Urothelium cell line (cell line): ENCODE measurements at regions not wholly inside any gene's neighbourhood (a gene's known extent, or its start where the extent isn't known, plus 50 kb on each side); places are given as distances from the start of the nearest gene placed in this dataset.

ENCODE experiments used
- DNase-seq: peaks from one replicate; pipeline ENCODE4 v3.0.0; 2011; ENCODE audit warnings: low spot score, mixed read lengths
- FAIRE-seq: peaks from 2 replicates; lab custom pipeline; 2011; peaks lifted over from hg19 to GRCh38; lab: Jason Lieb, UNC

GRCh38 chr7:12119620-12120303 lies 91.3 kb upstream of the TMEM106B start:
- DNase-seq (no peak), FAIRE-seq (no peak)

GRCh38 chr7:12120632-12121031 lies 90.5 kb upstream of the TMEM106B start:
- FAIRE-seq, result no peak

GRCh38 chr7:12123172-12123571 lies 87.9 kb upstream of the TMEM106B start:
- DNase-seq, result no peak
- no peak for FAIRE-seq

More at GRCh38 chr7:12120632-12121031, 90.5 kb upstream of the TMEM106B start:
- DNase-seq, result no peak

- FAIRE-seq (no peak), DNase-seq (no peak)
Measured at GRCh38 chr7:12124028-12124427, 87.1 kb upstream of the TMEM106B start.

GRCh38 chr7:12127455-12127854 lies 83.6 kb upstream of the TMEM106B start:
- DNase-seq, result no peak
- no peak for FAIRE-seq

- DNase-seq, result no peak
Measured at GRCh38 chr7:12130609-12131008, 80.5 kb upstream of the TMEM106B start.

GRCh38 chr7:12131122-12131521 lies 80.0 kb upstream of the TMEM106B start:
- DNase-seq (no peak), FAIRE-seq (no peak)

More at GRCh38 chr7:12130609-12131008, 80.5 kb upstream of the TMEM106B start:
- FAIRE-seq, result no peak

GRCh38 chr7:12133865-12134264 lies 77.2 kb upstream of the TMEM106B start:
- FAIRE-seq, result no peak

GRCh38 chr7:12136523-12136922 lies 74.6 kb upstream of the TMEM106B start:
- DNase-seq (no peak), FAIRE-seq (no peak)

More at GRCh38 chr7:12133865-12134264, 77.2 kb upstream of the TMEM106B start:
- no peak for DNase-seq

- DNase-seq, result no peak
- no peak for FAIRE-seq
Measured at GRCh38 chr7:12137283-12137682, 73.8 kb upstream of the TMEM106B start.

GRCh38 chr7:12138421-12138820 lies 72.7 kb upstream of the TMEM106B start:
- FAIRE-seq, result no peak
- DNase-seq, result no peak

GRCh38 chr7:12139416-12139815 lies 71.7 kb upstream of the TMEM106B start:
- DNase-seq (peak; percentile 27), FAIRE-seq (peak; percentile 86)

GRCh38 chr7:12146813-12147212 lies 64.3 kb upstream of the TMEM106B start:
- no peak for FAIRE-seq
- DNase-seq, result no peak

- no peak for DNase-seq
- no peak for FAIRE-seq
Measured at GRCh38 chr7:12152196-12152918, 58.7 kb upstream of the TMEM106B start.

GRCh38 chr7:12154119-12154518 lies 57.0 kb upstream of the TMEM106B start:
- DNase-seq, result no peak
- no peak for FAIRE-seq

GRCh38 chr7:12157517-12157916 lies 53.6 kb upstream of the TMEM106B start:
- no peak for FAIRE-seq

GRCh38 chr7:12158334-12159060 lies 52.6 kb upstream of the TMEM106B start:
- no peak for DNase-seq
- no peak for FAIRE-seq

More at GRCh38 chr7:12157517-12157916, 53.6 kb upstream of the TMEM106B start:
- no peak for DNase-seq

GRCh38 chr7:12161146-12161545 lies 49.9 kb upstream of the TMEM106B start:
- no peak for FAIRE-seq

More at GRCh38 chr7:12161146-12161545, 49.9 kb upstream of the TMEM106B start:
- no peak for DNase-seq
